ENCODE measurements at regions not wholly inside any gene's neighbourhood (a gene's known extent, or its start where the extent isn't known, plus 50 kb on each side); places are given as distances from the start of the nearest gene placed in this dataset.

- no peak for DNase-seq
Observed at GRCh38 chr6:140108167-140108566, 733.7 kb upstream of the CITED2 start.

- DNase-seq = no peak
Observed at GRCh38 chr6:140107216-140107615, 732.8 kb upstream of the CITED2 start.

DNA sequence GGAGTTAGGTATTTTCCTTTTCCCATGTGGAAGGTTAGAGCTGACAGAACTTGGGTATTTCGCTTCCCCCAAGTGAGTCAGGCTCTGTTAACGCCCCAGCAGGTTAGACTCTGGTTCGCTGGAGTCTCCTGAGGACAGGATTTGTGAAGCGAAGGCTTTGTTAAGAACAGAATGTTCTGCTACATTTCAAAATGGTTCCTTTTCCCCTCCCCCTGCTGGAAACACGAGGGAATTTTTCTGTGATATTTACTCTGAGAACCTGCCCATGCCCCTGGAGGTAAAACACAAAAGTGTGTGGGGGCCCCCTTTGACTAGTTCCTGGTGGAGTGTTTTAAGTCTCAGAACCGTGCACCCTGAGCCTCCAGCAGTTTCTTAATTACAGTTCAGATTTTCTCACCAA lies 731.4 kb upstream of the CITED2 start:
- DNase-seq = no peak

DNA sequence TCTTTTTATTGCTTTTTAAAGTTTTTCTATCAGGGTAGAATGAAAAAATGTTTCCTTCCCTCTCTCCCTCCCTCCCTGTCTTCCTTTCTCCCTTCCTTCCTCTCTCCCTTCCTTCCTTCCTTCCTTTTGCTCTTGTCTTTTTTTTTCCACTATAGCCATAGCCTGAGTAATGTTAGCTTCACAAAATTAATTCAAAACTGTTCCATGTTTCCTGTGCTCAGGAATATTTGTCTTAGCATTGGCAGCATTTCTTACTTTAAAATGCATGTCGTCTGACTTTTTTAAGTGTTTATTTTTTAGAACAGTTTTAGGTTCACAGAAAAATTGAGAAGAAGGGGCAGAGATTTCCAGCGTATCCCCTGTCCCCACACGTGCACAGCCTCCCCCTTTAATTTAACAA lies 730.8 kb upstream of the CITED2 start:
- no peak for DNase-seq

DNA sequence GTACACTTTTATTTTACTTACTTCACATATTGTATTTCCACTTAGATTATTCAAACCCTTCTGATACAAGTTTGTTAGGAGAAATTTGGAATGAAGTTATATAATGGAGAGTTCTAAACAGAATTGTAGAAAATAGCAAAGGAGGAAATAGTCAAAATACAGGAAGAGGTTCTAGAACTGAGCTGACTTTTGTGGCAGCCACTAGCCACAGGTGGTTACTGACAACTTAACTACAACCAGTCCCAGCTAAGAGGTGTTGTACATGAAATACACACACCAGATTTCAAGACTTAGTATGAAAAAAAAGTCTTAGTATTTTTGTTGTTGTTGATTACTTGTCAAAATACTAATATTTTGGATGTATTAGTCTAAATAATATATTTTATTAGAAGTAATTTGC lies 727.4 kb upstream of the CITED2 start:
- DNase-seq = no peak

DNA sequence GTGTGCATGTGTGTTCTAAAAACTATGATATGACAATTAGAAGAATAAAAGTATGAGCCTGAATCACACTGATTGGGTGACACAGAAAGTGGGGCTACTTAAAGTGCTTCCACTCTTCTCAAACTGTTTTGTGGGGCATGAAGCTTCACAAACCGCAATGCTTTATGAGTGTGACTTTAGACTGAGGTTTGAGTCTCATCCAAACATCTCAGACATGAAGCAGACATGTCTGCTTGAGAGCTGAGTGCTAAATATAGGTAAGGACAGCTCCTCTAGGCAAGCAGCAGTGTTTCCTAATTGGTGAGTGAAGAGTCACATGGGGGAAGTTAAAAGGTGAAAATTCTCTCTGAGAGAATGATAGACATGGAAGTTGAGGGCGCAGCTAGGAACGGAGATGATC lies 726.9 kb upstream of the CITED2 start:
- DNase-seq = no peak

DNA sequence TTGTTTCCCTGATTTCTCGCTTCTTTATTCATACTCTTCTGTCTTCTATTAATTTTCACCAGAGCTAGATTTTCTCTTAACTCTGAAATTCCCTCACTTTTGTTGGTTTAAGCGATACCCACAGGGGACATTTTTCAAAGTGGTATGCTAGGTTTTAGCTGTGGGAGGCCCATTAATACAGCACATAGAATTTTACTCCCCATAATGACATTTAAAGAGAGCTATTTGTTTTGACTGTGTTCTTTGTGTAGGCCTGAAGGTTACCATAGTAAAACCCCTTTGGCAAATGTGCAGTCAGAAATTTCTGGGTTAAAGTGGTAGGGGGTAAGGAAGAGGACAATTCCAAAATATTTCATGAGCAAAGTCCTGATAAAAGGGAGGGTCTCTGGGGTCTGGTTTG lies 721.1 kb upstream of the CITED2 start:
- DNase-seq = no peak

GRCh38 chr6:140091895-140092294 lies 717.4 kb upstream of the CITED2 start:
- DNase-seq = no peak

- DNase-seq = no peak
Observed at GRCh38 chr6:140090871-140091270, 716.4 kb upstream of the CITED2 start.

GRCh38 chr6:140083375-140083774 lies 708.9 kb upstream of the CITED2 start:
- no peak for DNase-seq

GRCh38 chr6:140082867-140083297 lies 708.4 kb upstream of the CITED2 start:
- DNase-seq = no peak

DNA sequence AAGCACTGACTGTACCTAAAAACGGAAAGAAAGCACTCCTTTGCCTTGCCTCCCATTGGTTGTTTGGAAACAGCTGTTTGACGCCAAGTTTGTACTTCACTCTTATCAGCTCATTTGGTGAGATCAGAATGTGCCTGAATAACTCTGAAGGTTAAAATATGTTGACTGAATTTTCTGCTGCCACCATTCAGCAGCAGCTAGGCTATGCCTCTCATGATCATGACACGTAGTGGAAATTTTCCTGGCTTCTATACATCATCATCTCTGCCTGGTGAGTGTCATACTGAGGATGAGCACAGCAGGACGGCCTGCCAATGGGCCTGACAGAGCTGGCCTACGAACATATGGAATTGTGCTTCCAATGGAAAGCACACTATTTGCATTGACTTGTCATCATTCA lies 704.9 kb upstream of the CITED2 start:
- DNase-seq = no peak

DNA sequence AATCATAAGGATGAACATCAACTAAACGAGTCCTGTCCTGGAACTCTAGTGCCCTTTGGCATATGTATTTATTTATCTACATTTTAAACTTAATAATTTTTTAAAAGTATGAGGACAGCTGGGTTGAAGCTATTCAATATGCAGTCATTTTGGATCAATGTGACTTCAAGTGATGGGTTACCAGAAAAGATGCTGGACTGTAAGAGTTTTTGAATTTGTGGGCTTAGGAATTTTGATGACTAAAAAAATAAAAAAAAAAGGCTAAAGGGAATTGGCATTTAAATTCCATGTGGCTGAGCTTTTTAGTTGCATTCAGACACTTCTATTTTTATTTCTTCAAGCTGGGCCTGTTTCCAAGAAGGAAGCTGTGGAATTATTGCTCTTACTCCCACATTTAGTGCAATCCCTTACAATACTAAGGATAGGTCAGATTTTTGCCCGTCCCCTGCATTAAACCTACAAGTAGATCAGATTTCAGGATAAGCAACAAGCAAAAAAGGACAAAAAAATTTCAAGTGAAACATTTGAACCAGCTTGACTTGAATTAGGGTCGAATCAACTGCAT lies 704.2 kb upstream of the CITED2 start:
- DNase-seq = no peak

GRCh38 chr6:140077827-140078560 lies 703.5 kb upstream of the CITED2 start:
- DNase-seq = no peak

DNA sequence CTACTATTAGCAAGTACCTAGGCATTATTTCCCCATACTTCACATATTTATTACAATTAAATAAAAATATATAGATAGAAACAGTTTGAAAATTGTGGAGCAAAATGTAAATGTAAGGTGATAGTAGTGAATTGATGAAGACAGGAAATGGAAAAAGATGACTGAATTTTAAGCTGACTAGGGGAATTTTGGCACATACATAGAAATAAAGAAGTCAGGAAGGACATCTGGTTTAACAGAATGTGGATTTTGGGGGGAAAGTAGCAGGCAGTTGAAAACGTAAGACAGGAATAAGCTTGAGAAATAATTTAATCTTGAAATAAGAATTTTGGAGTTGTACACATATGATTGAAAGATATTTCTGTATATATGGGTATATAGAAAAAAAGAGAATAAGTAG lies 701.7 kb upstream of the CITED2 start:
- no peak for DNase-seq

DNA sequence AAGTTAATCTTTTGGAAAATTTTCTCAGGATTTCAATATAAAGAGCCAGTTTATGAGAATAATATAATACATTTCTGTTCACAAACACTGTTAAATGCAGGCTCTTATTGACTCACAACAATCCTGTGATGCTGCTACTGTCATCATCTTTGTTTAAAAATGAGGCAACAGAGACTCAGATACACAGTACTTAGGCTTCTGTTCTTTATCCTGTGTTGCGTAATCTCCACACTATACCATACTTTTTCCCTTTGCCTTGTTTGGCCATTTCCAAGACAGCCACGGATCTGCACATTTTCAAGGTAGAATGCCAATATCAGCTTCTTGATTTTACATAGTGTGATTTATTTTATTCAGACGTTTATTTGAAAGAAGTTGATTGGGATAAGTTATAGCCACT lies 699.0 kb upstream of the CITED2 start:
- no peak for DNase-seq

- no peak for DNase-seq
Observed at GRCh38 chr6:140071601-140072062, 697.2 kb upstream of the CITED2 start.

DNA sequence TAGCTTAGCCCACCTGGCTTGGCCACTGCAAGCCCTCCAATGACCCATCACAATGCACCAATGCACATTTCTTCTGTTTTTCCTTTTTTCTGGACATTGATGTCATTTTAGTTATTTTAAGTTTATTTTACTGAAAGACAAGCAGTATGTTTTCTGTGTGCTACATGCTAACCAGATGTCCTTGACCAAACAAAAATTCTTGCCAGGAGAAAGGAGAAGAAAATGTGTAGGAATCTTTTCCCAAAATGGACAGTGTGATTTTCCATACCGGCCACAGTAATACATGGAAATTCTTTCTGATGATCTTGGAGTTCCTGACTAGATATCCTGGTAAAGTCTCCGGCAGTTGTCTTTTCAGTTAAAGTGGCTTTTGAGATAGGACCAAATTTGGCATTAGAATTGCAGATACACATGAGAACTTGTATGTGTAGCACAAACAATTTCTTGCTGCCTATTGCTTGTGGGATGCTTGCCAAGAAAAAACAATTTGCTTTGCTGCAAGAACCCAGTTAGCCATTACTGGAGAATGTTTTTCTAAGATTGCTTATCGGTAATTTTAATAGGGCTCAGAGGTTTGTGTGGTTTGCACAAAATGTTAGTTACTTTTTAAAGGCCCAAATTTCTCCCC lies 696.5 kb upstream of the CITED2 start:
- DNase-seq = no peak

DNA sequence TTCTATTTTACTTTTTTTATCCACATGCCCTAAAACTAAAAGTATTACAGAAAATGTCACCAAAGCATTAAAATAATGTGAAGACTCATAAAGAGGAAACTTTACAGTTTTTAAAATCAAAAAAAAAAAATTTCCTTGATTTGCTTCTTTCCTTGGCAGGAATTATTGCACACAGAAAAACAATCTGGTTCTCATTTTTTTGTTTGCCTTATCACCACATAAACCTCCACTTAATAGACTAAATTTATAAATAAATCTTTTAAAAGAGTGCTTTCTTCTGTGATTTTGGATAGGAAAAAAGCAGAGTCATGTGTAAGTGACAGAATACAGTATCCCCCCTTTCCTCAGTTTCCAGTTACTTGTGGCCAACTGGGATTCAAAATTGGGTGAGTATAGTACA lies 695.1 kb upstream of the CITED2 start:
- DNase-seq = no peak

DNA sequence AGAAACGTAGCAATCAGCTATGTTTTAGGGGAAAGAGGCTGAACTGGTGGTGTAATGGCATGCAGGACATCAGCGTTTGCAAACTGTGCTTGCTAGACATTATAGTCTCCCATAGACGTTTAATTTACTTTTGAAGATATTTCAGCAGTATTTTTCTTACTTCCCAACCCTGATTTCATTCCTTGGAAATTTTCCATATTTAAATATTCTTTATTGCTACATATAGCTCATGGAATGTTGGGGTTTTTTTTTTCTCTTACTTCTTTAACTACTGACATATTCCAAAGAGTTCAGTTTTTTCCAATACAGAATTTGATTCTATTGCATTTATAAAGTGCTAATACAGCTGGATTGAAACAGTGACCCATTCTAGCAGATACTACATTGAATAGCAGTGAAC lies 694.4 kb upstream of the CITED2 start:
- DNase-seq = no peak

DNA sequence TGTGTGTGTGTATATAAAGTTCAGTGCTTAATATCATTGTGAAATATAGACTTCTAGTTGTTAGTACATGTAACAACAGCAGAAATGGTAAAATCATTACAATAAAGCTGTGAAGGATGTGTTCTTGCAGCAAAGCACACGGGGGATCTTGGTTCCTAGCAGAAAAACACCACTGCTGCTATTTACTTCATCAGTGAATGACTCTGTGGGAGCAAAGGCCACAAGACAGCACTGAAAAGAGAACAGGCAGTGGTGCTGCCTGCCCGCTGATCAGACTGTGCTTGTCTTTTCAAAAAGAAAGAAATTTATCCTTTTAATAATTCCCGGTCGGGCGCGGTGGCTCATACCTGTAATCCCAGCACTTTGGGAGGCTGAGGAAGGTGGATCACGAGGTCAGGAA lies 689.9 kb upstream of the CITED2 start:
- DNase-seq = no peak

DNA sequence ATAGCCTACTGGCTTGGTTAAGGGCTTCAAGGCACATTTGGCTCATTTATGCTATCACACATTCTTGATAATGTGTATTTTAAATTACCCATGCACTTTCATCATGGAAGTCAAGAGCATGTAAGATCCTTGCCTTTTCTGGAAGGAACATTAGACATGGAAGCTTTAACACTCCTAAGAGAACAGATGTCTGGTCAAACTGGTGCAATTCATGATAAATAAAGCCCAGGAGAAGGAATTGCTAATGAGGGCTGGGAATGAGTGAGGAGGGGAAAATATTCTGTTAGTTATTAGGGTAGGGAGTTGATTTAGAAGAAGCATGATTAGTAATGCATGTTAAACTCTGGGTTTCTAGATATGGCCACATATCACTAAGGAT lies 688.6 kb upstream of the CITED2 start:
- DNase-seq = no peak

DNA sequence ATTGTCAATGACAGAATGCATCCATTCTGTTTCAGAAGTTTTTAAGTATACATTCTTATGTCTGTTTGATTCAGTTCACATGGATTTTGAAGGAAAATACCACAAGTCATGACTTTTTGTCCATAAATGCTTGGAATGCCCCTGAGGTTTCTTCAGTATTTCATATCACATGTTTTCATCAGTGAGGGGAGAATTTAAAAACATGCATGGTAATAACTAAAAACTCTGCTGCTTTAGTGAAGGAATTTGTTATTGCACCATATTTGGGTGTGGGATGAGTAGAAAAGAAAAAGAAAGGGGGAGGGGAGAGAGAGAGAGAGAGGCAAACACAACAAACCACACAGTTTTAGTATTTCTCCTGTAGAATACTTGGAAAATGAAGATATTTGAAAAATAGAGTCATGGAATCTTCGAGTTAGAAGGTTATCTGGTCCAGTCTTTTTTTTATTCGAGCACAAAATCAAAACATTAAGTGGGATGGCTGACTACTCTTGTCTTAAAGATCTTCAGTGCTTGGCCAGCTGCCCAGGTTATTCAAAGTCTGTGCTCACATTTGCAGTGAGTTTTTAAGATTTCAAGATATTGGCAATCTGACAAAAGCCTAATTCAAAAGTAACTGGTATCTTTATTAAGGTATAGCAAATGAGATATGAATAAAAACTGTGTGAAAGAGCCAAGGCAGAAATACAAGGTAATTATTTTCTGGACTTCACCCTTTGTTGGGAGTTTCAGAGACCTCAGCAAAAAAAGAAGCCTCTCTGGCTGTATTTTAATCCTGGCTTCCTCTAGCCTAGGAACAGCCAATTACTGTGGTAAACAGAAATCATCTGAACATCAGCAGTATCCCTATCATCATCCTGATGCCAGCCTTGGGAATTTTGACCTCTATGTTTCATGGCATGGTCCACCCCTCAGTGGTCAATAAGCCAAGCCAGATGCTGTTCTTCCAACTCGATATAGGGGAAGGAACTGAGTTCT lies 687.9 kb upstream of the CITED2 start:
- no peak for DNase-seq

Measured in NCI-H2029 treated with DMSO at 0.1 percent for 48 hours (cell line).